Right atrium auricular region (tissue), 2 donors: ENCODE measurements at regions not wholly inside any gene's neighbourhood (a gene's known extent, or its start where the extent isn't known, plus 50 kb on each side); places are given as distances from the start of the nearest gene placed in this dataset.

Experiments used
- DNase-seq: peaks from one replicate; pipeline ENCODE4 v3.0.0-alpha.2; 2019; ENCODE audit warnings: low spot score
- H3K27ac ChIP-seq, 2 donors: fragments of 200-600 bp; sonication (generic); 1 replicate in 1 of 2; 2 replicates in 1 of 2; pipeline ENCODE4 v1.5.1; 2016 to 2019
- H3K27me3 ChIP-seq, 2 donors: fragments of 200-600 bp; sonication (generic); one replicate each; pipeline versions ENCODE4 v1.5.1 to v1.6.0; 2017 to 2019
- H3K36me3 ChIP-seq: fragments of 200-600 bp; sonication (generic); one replicate; pipeline ENCODE4 v1.5.1; 2016
- H3K4me1 ChIP-seq, 2 donors: fragments of 200-600 bp; sonication (generic); one replicate each; pipeline versions ENCODE4 v1.5.1 to v1.6.0; 2017 to 2019
- H3K4me3 ChIP-seq, 2 donors: fragments of 200-600 bp; sonication (generic); 1 replicate in 1 of 2; 2 replicates in 1 of 2; pipeline ENCODE4 v1.5.1; 2017 to 2019; ENCODE audit warnings: mild to moderate bottlenecking in 1 of 2, moderate library complexity in 1 of 2
- H3K9me3 ChIP-seq, 2 donors: fragments of 200-600 bp; sonication (generic); one replicate each; pipeline ENCODE4 v1.5.1; 2019
- TF ChIP-seq, protein P1 (sequence below), 2 donors: fragments of 200-600 bp; sonication (generic); IDR thresholded peaks; one replicate each; pipeline ENCODE4 v1.5.1; 2019; ENCODE audit warnings: antibody characterized with exemption in 2 of 2

DNA sequence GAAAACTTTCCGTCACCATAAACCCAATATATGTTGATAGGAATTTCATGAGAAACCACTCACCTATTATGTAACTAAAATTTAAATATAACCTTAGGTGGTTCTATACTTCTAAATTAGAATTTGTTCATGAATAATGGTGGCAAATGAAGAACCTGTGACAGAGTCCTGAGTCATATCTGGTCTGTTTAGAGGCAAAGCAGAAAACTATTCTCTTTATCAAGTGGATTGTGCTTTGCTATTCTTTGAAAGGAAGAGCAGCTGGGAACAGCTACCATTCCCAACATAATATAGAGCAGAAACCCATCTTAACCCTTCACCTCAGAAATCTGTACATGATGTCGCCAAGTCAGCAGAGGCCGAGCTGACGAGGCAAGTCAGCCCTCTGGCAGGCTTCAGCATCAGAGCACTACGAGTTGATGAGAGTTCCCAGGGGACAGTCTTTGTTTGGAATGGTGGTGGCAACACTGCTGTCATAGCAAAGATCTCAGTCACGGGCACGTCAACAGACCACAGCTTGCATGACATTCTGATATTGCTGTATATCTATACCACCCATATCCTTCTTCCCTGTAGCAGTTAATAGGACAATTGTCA, 631.9 kb upstream of the CA10 start:
- no peaks in the 10 kb centered on the region for H3K9me3 ChIP-seq
- no peaks in the 10 kb centered on the region for H3K36me3 ChIP-seq
- DNase-seq: no peak
- H3K4me3 ChIP-seq: no peak overlapping the region
- H3K27me3 ChIP-seq: no peaks in the 10 kb centered on the region
- no peak overlapping the region for H3K27ac ChIP-seq
- H3K4me1 ChIP-seq: no peaks in the 10 kb centered on the region
- TF ChIP-seq, protein P1, sequence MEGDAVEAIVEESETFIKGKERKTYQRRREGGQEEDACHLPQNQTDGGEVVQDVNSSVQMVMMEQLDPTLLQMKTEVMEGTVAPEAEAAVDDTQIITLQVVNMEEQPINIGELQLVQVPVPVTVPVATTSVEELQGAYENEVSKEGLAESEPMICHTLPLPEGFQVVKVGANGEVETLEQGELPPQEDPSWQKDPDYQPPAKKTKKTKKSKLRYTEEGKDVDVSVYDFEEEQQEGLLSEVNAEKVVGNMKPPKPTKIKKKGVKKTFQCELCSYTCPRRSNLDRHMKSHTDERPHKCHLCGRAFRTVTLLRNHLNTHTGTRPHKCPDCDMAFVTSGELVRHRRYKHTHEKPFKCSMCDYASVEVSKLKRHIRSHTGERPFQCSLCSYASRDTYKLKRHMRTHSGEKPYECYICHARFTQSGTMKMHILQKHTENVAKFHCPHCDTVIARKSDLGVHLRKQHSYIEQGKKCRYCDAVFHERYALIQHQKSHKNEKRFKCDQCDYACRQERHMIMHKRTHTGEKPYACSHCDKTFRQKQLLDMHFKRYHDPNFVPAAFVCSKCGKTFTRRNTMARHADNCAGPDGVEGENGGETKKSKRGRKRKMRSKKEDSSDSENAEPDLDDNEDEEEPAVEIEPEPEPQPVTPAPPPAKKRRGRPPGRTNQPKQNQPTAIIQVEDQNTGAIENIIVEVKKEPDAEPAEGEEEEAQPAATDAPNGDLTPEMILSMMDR (IDR thresholded peaks at IDR 0.05): no peak

DNA sequence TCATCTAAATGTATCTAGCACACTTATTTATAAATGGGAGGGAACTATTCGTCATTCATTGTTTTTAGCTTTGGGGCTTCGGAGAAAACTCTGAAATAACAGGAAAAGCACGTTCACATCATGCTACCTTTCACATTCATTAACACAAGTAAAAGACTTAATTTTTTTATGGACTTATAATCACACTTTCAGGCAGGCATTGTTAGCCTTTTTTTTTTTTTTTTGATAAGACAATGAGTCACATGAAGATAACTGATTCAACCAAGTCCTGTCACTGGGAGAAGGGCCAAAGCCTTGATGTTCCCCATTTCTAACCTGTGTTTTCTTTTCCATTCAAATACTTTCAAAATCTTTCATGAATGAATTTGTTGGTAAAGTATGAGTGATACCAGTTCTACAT, 631.3 kb upstream of the CA10 start:
- H3K9me3 ChIP-seq: no peaks in the 10 kb centered on the region
- no peaks in the 10 kb centered on the region for H3K27me3 ChIP-seq
- H3K4me3 ChIP-seq: no peak overlapping the region
- TF ChIP-seq, protein P1 (IDR thresholded peaks at IDR 0.05): no peak
- no peaks in the 10 kb centered on the region for H3K36me3 ChIP-seq
- no peak for DNase-seq
- H3K27ac ChIP-seq: no peak overlapping the region
- H3K4me1 ChIP-seq: no peaks in the 10 kb centered on the region

DNA sequence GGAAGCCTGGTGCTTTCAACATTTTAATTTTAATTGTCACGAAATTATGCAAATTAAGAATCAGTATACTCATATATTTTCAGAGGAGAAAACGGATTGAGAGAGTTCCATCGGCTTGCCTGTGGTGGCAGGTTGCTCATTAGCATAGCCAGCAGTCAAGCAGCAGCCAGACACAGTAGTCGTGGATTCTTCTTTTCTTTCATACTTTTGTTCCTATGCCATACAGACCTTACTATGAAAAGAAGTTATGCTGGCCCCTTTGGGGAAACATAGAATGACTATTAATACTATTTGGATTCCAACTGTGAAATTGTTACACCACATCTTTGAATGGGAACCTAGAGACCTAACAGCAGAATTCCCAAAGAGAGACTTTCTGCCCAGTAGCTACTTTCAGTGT, 617.7 kb upstream of the CA10 start:
- Histone ChIP-seq H3K4me1 (no peaks in the 10 kb centered on the region), H3K27ac (no peak overlapping the region), H3K36me3 (no peaks in the 10 kb centered on the region), H3K4me3 (no peak overlapping the region), H3K27me3 (no peaks in the 10 kb centered on the region), H3K9me3 (no peaks in the 10 kb centered on the region)
- TF ChIP-seq, protein P1 (IDR thresholded peaks at IDR 0.05): no peak
- no peak for DNase-seq

DNA sequence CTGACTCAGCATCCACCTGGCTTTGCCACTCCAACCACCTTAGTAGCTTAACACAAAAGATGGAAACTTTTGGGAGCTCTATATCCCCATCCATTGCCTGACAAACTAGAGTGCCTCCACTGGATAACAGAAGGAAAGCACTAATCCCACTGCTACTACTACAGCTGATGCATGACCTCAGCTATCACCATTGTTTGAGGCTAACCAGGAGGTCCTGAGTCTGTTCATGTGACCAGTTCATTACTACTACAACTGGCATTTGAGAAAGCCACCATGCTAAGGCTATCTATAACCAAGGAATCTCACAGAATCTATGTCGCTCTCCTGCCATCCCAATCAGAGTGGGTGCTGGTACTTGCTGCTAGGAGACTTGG, 604.3 kb upstream of the CA10 start:
- TF ChIP-seq, protein P1 (IDR thresholded peaks at IDR 0.05): no peak
- Histone ChIP-seq H3K4me1 (no peaks in the 10 kb centered on the region), H3K36me3 (no peaks in the 10 kb centered on the region), H3K4me3 (no peak overlapping the region), H3K9me3 (peaks cover 0 to 5% of the 10 kb centered on the region in 2 donors), H3K27me3 (no peaks in the 10 kb centered on the region), H3K27ac (no peak overlapping the region)
- DNase-seq: no peak

DNA sequence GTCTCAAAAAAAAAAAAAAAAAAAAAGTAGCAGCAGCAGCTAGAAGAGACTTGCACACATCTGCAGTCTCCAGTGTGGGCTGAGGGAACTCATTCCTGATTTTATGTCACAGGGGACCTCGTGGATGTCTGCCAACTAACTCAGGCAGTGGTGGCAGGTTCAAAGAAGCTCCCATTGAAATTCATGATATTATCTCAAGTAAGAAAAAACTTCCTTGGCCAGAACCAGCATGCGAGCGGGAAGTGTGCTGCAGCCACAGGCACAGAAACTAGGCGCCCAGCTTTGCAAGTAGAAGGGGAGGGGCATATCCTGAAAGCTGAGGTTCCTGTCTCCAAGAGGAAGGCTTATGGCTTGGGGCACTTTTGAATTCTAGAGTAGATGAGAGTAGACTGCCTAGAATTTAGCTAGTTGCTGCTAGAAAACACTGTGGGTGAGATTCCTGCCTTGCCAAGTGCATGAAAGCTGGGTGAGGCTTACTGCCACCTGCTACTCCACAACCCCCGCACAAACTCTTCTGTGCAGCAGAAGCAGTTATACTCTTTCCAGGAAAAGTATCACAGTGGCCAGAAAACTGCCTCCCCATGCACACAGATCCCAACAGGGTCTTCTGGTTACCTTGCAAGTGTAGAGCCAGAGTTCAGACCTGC, 603.8 kb upstream of the CA10 start:
- Histone ChIP-seq H3K27me3 (no peaks in the 10 kb centered on the region), H3K4me3 (no peak overlapping the region), H3K27ac (no peak overlapping the region), H3K9me3 (peaks cover 0 to 5% of the 10 kb centered on the region in 2 donors), H3K36me3 (no peaks in the 10 kb centered on the region), H3K4me1 (no peaks in the 10 kb centered on the region)
- DNase-seq: no peak
- TF ChIP-seq, protein P1 (IDR thresholded peaks at IDR 0.05): no peak

DNA sequence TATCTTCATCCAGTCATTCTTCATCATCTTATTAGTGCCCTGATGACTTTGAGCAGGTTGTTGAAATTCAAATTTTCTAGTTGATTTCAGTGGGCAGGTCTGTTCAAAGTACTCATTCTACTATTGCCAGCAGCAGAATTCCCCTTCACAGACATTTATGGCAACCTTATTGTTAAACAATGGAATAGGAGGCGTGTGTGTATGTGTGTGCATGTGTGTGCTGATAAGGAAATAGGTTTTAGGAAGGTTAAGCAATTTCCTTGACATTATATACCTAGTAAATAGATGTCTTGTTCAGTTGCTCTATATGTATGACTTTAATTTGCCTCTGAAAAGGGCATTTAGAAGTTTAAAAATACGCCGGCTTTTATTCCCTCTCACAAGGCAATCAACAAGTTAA, 601.4 kb upstream of the CA10 start:
- TF ChIP-seq, protein P1 (IDR thresholded peaks at IDR 0.05): no peak
- Histone ChIP-seq H3K27ac (no peak overlapping the region), H3K27me3 (no peaks in the 10 kb centered on the region), H3K36me3 (no peaks in the 10 kb centered on the region), H3K9me3 (no peaks in the 10 kb centered on the region), H3K4me1 (no peaks in the 10 kb centered on the region), H3K4me3 (no peak overlapping the region)
- DNase-seq: no peak
